Mesothelial cell of epicardium (in vitro differentiated cells): ENCODE measurements at regions not wholly inside any gene's neighbourhood (a gene's known extent, or its start where the extent isn't known, plus 50 kb on each side); places are given as distances from the start of the nearest gene placed in this dataset.

Experiments
- DNase-seq, 2 experiments: peaks; one replicate each; pipeline ENCODE4 v3.0.0; 2021; ENCODE audit warnings: low spot score in 2 of 2; ENCODE audit not compliant: unreplicated experiment in 2 of 2
- H3K27ac Mint-ChIP-seq: 2 replicates; pipeline ENCODE4 v1.8.0; 2021; ENCODE audit warnings: mixed read lengths
- H3K27me3 Mint-ChIP-seq: 2 replicates; pipeline ENCODE4 v1.8.0; 2021; ENCODE audit warnings: low read depth, mixed read lengths
- H3K36me3 Mint-ChIP-seq: 2 replicates; pipeline ENCODE4 v1.8.0; 2021; ENCODE audit warnings: mixed read lengths
- H3K4me1 Mint-ChIP-seq: 2 replicates; pipeline ENCODE4 v1.8.0; 2021; ENCODE audit warnings: mixed read lengths
- H3K4me3 Mint-ChIP-seq: 2 replicates; pipeline ENCODE4 v1.8.0; 2021; ENCODE audit warnings: mild to moderate bottlenecking, moderate library complexity, mixed read lengths
- H3K9me3 Mint-ChIP-seq: 2 replicates; pipeline ENCODE4 v1.8.0; 2021; ENCODE audit warnings: mixed read lengths
- CTCF ChIP-seq: fragments of 200-600 bp; sonication (generic); IDR thresholded peaks from one replicate; pipeline ENCODE4 v1.5.0; 2021; ENCODE audit warnings: antibody characterized with exemption; ENCODE audit not compliant: unreplicated experiment

- Mint-ChIP-seq H3K27me3 (no peaks in the 10 kb centered on the region), H3K36me3 (no peaks in the 10 kb centered on the region), H3K27ac (no peak overlapping the region), H3K4me1 (no peaks in the 10 kb centered on the region), H3K9me3 (peaks cover 42% of the 10 kb centered on the region), H3K4me3 (no peak overlapping the region)
- no peak for TF ChIP-seq CTCF
- DNase-seq = no peak
Observed at GRCh38 chr16:8110572-8111514, 479.5 kb downstream of the TMEM114 start.

DNA sequence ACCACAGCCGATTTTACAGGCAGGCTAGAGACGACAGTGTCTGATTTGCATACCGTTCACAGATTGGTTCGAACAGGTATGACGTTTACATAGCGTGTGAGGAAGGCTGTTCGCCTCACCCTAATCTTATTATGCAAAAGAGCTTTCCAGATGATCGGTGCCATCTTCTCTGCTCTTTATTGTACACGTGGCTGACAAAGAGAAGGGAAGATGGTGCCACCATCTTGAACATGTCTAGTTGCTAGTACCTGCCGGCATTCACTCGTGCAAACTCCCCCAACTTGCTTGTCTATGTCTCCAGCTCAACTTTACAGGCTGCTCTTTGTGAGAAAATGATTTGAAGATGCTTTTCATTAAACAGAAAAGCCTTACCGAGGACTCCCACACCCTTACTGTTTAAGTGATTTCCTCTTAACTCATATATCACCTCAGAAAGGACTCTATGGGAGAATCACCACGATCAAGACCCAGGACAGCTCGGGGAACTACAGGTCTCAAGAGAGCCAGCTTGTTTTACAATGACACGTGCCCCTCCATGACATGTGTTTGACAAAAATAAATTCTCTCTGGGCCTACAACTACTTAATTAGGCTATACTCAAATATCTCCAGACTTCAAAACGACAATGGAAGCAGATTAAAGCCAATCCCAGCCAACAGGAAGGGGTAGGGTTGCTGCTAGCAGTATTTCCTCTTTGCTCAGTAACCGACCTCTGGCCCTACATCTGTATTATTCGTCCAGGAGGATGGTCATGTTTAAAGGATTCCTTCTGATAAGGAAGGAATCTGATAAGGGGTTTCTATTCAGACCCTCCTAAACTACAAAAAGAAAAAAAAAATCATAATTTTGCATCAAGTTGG, 480.6 kb downstream of the TMEM114 start:
- TF ChIP-seq CTCF = no peak
- DNase-seq = no peak
- peaks cover 41% of the 10 kb centered on the region for H3K9me3 Mint-ChIP-seq
- H3K4me3 Mint-ChIP-seq = no peak overlapping the region
- no peak overlapping the region for H3K27ac Mint-ChIP-seq
- H3K36me3 Mint-ChIP-seq = no peaks in the 10 kb centered on the region
- H3K4me1 Mint-ChIP-seq = no peaks in the 10 kb centered on the region
- no peaks in the 10 kb centered on the region for H3K27me3 Mint-ChIP-seq

DNA sequence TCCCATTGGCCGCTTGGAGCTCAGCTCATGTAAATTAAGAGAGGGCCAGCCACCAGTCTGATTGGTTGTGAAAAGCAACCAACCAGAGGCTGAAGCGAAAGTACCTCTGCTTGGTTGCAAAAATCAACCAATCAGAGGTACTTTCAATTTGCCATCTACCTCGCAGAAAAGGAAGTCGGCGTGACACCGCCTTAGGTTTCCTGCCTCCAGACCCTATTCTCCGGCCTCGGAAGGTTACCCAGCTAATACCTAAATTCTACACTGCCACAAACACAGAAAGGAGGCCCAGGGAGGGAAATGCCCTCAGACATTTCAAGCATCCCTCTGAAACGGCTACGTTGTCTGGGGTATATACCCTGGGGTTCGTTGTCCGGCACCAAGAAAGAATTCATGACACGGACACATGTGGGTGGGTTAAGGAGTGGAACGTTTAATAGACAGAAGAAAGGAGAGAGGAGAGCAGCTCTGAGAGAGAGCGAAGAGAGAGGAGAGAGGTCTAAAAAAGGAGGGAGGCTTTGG, 481.3 kb downstream of the TMEM114 start:
- Mint-ChIP-seq H3K36me3 (no peaks in the 10 kb centered on the region), H3K4me1 (no peaks in the 10 kb centered on the region), H3K9me3 (peaks cover 43% of the 10 kb centered on the region), H3K27ac (no peak overlapping the region), H3K27me3 (no peaks in the 10 kb centered on the region), H3K4me3 (no peak overlapping the region)
- no peak for TF ChIP-seq CTCF
- no peak for DNase-seq

GRCh38 chr16:8107296-8107695, 483.0 kb downstream of the TMEM114 start:
- Mint-ChIP-seq H3K27me3 (no peaks in the 10 kb centered on the region), H3K27ac (no peak overlapping the region), H3K4me1 (no peaks in the 10 kb centered on the region), H3K36me3 (no peaks in the 10 kb centered on the region), H3K4me3 (no peak overlapping the region), H3K9me3 (peaks cover 30% of the 10 kb centered on the region)
- DNase-seq = no peak
- no peak for TF ChIP-seq CTCF

- H3K9me3 Mint-ChIP-seq = peaks cover 14% of the 10 kb centered on the region
- H3K4me3 Mint-ChIP-seq = no peak overlapping the region
- no peak for TF ChIP-seq CTCF
- no peaks in the 10 kb centered on the region for H3K4me1 Mint-ChIP-seq
- no peak for DNase-seq
- no peaks in the 10 kb centered on the region for H3K36me3 Mint-ChIP-seq
- H3K27me3 Mint-ChIP-seq = no peaks in the 10 kb centered on the region
- no peak overlapping the region for H3K27ac Mint-ChIP-seq
Observed at GRCh38 chr16:8103649-8104289, 486.5 kb downstream of the TMEM114 start.
